Bronchial epithelial cell (primary cell): ENCODE measurements at regions not wholly inside any gene's neighbourhood (a gene's known extent, or its start where the extent isn't known, plus 50 kb on each side); places are given as distances from the start of the nearest gene placed in this dataset.

Experiments
- DNase-seq: peaks from one replicate; pipeline ENCODE4 v3.0.0-alpha.2; 2010; ENCODE audit warnings: low read depth
- FAIRE-seq: peaks from 2 replicates; lab custom pipeline; 2011; peaks lifted over from hg19 to GRCh38; lab: Jason Lieb, UNC
- H3K27me3 ChIP-seq: 2 replicates; pipeline ENCODE4 v1.5.1; 2011; ENCODE audit warnings: low read length; ENCODE audit not compliant: control insufficient read depth, insufficient read depth
- H3K36me3 ChIP-seq: 2 replicates; pipeline ENCODE4 v1.5.1; 2011; ENCODE audit warnings: low read length; ENCODE audit not compliant: control insufficient read depth, insufficient read depth
- H3K4me3 ChIP-seq: 2 replicates; pipeline ENCODE4 v1.5.1; 2011; ENCODE audit warnings: mild to moderate bottlenecking, low read depth, low read length, control low read depth
- CTCF ChIP-seq: IDR thresholded peaks from 2 replicates; pipeline ENCODE4 v1.5.1; 2011; ENCODE audit warnings: mild to moderate bottlenecking, moderate library complexity, low read length, control low read depth, inconsistent platforms; ENCODE audit not compliant: insufficient read depth, severe bottlenecking

GRCh38 chr6:18527836-18528743 is 140.9 kb downstream of the RNF144B start:
- FAIRE-seq = peak; percentile 13
- TF ChIP-seq CTCF = peak; percentile 3
- H3K4me3 ChIP-seq = no peak overlapping the region
- H3K27me3 ChIP-seq = no peaks in the 10 kb centered on the region
- peak; percentile 40 for DNase-seq
- no peaks in the 10 kb centered on the region for H3K36me3 ChIP-seq

- DNase-seq = no peak
- no peaks in the 10 kb centered on the region for H3K36me3 ChIP-seq
- no peak overlapping the region for H3K4me3 ChIP-seq
- no peak for TF ChIP-seq CTCF
- H3K27me3 ChIP-seq = no peaks in the 10 kb centered on the region
- FAIRE-seq = no peak
Measured at GRCh38 chr6:18530201-18530600, 143.1 kb downstream of the RNF144B start.

- FAIRE-seq = no peak
- Histone ChIP-seq H3K36me3 (no peaks in the 10 kb centered on the region), H3K4me3 (no peak overlapping the region), H3K27me3 (peaks cover 2% of the 10 kb centered on the region)
- no peak for TF ChIP-seq CTCF
- no peak for DNase-seq
Measured at GRCh38 chr6:18532139-18532538, 145.0 kb downstream of the RNF144B start.

GRCh38 chr6:18533793-18534192 is 146.6 kb downstream of the RNF144B start:
- DNase-seq (peak; percentile 18), FAIRE-seq (no peak)
- H3K4me3 ChIP-seq = no peak overlapping the region
- H3K27me3 ChIP-seq = peaks cover 2% of the 10 kb centered on the region
- no peak for TF ChIP-seq CTCF
- H3K36me3 ChIP-seq = no peaks in the 10 kb centered on the region

GRCh38 chr6:18536591-18537055 is 149.5 kb downstream of the RNF144B start:
- no peak for TF ChIP-seq CTCF
- FAIRE-seq (no peak), DNase-seq (no peak)
- Histone ChIP-seq H3K4me3 (no peak overlapping the region), H3K36me3 (no peaks in the 10 kb centered on the region), H3K27me3 (peaks cover 2% of the 10 kb centered on the region)
